HG02840 (cell line): ENCODE measurements at regions not wholly inside any gene's neighbourhood (a gene's known extent, or its start where the extent isn't known, plus 50 kb on each side); places are given as distances from the start of the nearest gene placed in this dataset.

Experiments
- ATAC-seq: cut with Tn5 transposase; IDR thresholded peaks from one replicate; pipeline ENCODE4 v1.9.1; 2021; ENCODE audit warnings: mild to moderate bottlenecking, moderate library complexity, moderate number of reproducible peaks; ENCODE audit not compliant: unreplicated experiment, low FRiP score

- no peak for ATAC-seq
Measured at GRCh38 chr7:67408109-67408508, 411.5 kb downstream of the TYW1 start.

- ATAC-seq: no peak
Measured at GRCh38 chr7:67413670-67414069, 417.0 kb downstream of the TYW1 start.

- no peak for ATAC-seq
Measured at GRCh38 chr7:67414858-67415257, 418.2 kb downstream of the TYW1 start.

GRCh38 chr7:67422601-67423000 lies 426.0 kb downstream of the TYW1 start:
- ATAC-seq: no peak

- no peak for ATAC-seq
Measured at GRCh38 chr7:67423065-67423464, 426.4 kb downstream of the TYW1 start.

GRCh38 chr7:67426654-67427053 lies 430.0 kb downstream of the TYW1 start:
- ATAC-seq: no peak

GRCh38 chr7:67429735-67430134 lies 433.1 kb downstream of the TYW1 start:
- no peak for ATAC-seq

GRCh38 chr7:67432536-67433234 lies 436.1 kb downstream of the TYW1 start:
- ATAC-seq: no peak

- ATAC-seq: no peak
Measured at GRCh38 chr7:67435894-67436535, 439.4 kb downstream of the TYW1 start.

GRCh38 chr7:67438198-67438882 lies 441.7 kb downstream of the TYW1 start:
- no peak for ATAC-seq

GRCh38 chr7:67438913-67439505 lies 442.4 kb downstream of the TYW1 start:
- no peak for ATAC-seq

GRCh38 chr7:67440321-67440720 lies 443.7 kb downstream of the TYW1 start:
- no peak for ATAC-seq

- no peak for ATAC-seq
Measured at GRCh38 chr7:67445728-67446127, 449.1 kb downstream of the TYW1 start.

- ATAC-seq: no peak
Measured at GRCh38 chr7:67447297-67447696, 450.7 kb downstream of the TYW1 start.

GRCh38 chr7:67448271-67448670 lies 451.6 kb downstream of the TYW1 start:
- ATAC-seq: no peak

- ATAC-seq: no peak
Measured at GRCh38 chr7:67450171-67450570, 453.5 kb downstream of the TYW1 start.

GRCh38 chr7:67451306-67451705 lies 454.7 kb downstream of the TYW1 start:
- ATAC-seq: no peak

GRCh38 chr7:67452516-67453026 lies 455.9 kb downstream of the TYW1 start:
- ATAC-seq: no peak

GRCh38 chr7:67453580-67454380 lies 457.1 kb downstream of the TYW1 start:
- no peak for ATAC-seq

- ATAC-seq: no peak
Measured at GRCh38 chr7:67455508-67455907, 458.9 kb downstream of the TYW1 start.
